Activated T-cell treated with anti-CD3 and anti-CD28 coated beads, Interleukin-2, amount 50 U/mL, for 24 hours (primary cell): ENCODE measurements at regions not wholly inside any gene's neighbourhood (a gene's known extent, or its start where the extent isn't known, plus 50 kb on each side); places are given as distances from the start of the nearest gene placed in this dataset.

ENCODE experiments used
- DNase-seq: peaks from one replicate; pipeline ENCODE4 v3.0.0-alpha.2; 2020
- H3K27ac Mint-ChIP-seq: 2 replicates; pipeline ENCODE4 v1.8.0; 2020; ENCODE audit warnings: mild to moderate bottlenecking, mixed read lengths
- H3K27me3 Mint-ChIP-seq: 2 replicates; pipeline ENCODE4 v1.8.0; 2020; ENCODE audit warnings: mixed read lengths
- H3K36me3 Mint-ChIP-seq: 2 replicates; pipeline ENCODE4 v1.8.0; 2020; ENCODE audit warnings: low read depth, mixed read lengths
- H3K4me1 Mint-ChIP-seq: 2 replicates; pipeline ENCODE4 v1.8.0; 2020; ENCODE audit warnings: low read depth, mixed read lengths
- H3K4me3 Mint-ChIP-seq: 2 replicates; pipeline ENCODE4 v1.8.0; 2020; ENCODE audit warnings: mild to moderate bottlenecking, moderate library complexity, mixed read lengths
- H3K9me3 Mint-ChIP-seq: 2 replicates; pipeline ENCODE4 v1.8.0; 2020; ENCODE audit warnings: mixed read lengths

- Mint-ChIP-seq H3K27ac (no peak overlapping the region), H3K36me3 (no peaks in the 10 kb centered on the region), H3K27me3 (no peaks in the 10 kb centered on the region), H3K4me3 (no peak overlapping the region), H3K4me1 (no peaks in the 10 kb centered on the region), H3K9me3 (no peaks in the 10 kb centered on the region)
- no peak for DNase-seq
These were observed 148.7 kb upstream of the POU1F1 start for GRCh38 chr3:87425056-87425455.

GRCh38 chr3:87423336-87423735 lies 147.0 kb upstream of the POU1F1 start:
- H3K4me3 Mint-ChIP-seq: no peak overlapping the region
- H3K36me3 Mint-ChIP-seq: no peaks in the 10 kb centered on the region
- no peaks in the 10 kb centered on the region for H3K9me3 Mint-ChIP-seq
- H3K27me3 Mint-ChIP-seq: no peaks in the 10 kb centered on the region
- no peak overlapping the region for H3K27ac Mint-ChIP-seq
- DNase-seq: no peak
- no peaks in the 10 kb centered on the region for H3K4me1 Mint-ChIP-seq

GRCh38 chr3:87422333-87422732 lies 145.9 kb upstream of the POU1F1 start:
- no peaks in the 10 kb centered on the region for H3K36me3 Mint-ChIP-seq
- no peak overlapping the region for H3K27ac Mint-ChIP-seq
- H3K4me3 Mint-ChIP-seq: no peak overlapping the region
- H3K4me1 Mint-ChIP-seq: no peaks in the 10 kb centered on the region
- no peaks in the 10 kb centered on the region for H3K27me3 Mint-ChIP-seq
- H3K9me3 Mint-ChIP-seq: no peaks in the 10 kb centered on the region
- no peak for DNase-seq

GRCh38 chr3:87420171-87420570 lies 143.8 kb upstream of the POU1F1 start:
- no peak overlapping the region for H3K27ac Mint-ChIP-seq

GRCh38 chr3:87414271-87414670 lies 137.9 kb upstream of the POU1F1 start:
- Mint-ChIP-seq H3K36me3 (no peaks in the 10 kb centered on the region), H3K4me1 (no peaks in the 10 kb centered on the region), H3K27me3 (no peaks in the 10 kb centered on the region), H3K27ac (no peak overlapping the region), H3K9me3 (no peaks in the 10 kb centered on the region), H3K4me3 (no peak overlapping the region)
- DNase-seq: no peak

More at GRCh38 chr3:87420171-87420570, 143.8 kb upstream of the POU1F1 start:
- no peaks in the 10 kb centered on the region for H3K9me3 Mint-ChIP-seq
- H3K4me3 Mint-ChIP-seq: no peak overlapping the region
- DNase-seq: no peak
- H3K27me3 Mint-ChIP-seq: no peaks in the 10 kb centered on the region
- no peaks in the 10 kb centered on the region for H3K4me1 Mint-ChIP-seq
- H3K36me3 Mint-ChIP-seq: no peaks in the 10 kb centered on the region

- no peaks in the 10 kb centered on the region for H3K4me1 Mint-ChIP-seq
- H3K27ac Mint-ChIP-seq: no peak overlapping the region
- no peaks in the 10 kb centered on the region for H3K27me3 Mint-ChIP-seq
- H3K4me3 Mint-ChIP-seq: no peak overlapping the region
- DNase-seq: no peak
- no peaks in the 10 kb centered on the region for H3K36me3 Mint-ChIP-seq
- H3K9me3 Mint-ChIP-seq: no peaks in the 10 kb centered on the region
These were observed 137.4 kb upstream of the POU1F1 start for GRCh38 chr3:87413814-87414213.

- no peak for DNase-seq
- H3K36me3 Mint-ChIP-seq: no peaks in the 10 kb centered on the region
- H3K27me3 Mint-ChIP-seq: no peaks in the 10 kb centered on the region
- no peaks in the 10 kb centered on the region for H3K9me3 Mint-ChIP-seq
- no peak overlapping the region for H3K27ac Mint-ChIP-seq
- H3K4me1 Mint-ChIP-seq: no peaks in the 10 kb centered on the region
- no peak overlapping the region for H3K4me3 Mint-ChIP-seq
These were observed 133.7 kb upstream of the POU1F1 start for GRCh38 chr3:87410110-87410509.

GRCh38 chr3:87398168-87398801 lies 121.9 kb upstream of the POU1F1 start:
- no peak for DNase-seq
- Mint-ChIP-seq H3K4me3 (no peak overlapping the region), H3K27ac (no peak overlapping the region), H3K36me3 (no peaks in the 10 kb centered on the region), H3K27me3 (peaks cover 4% of the 10 kb centered on the region), H3K9me3 (no peaks in the 10 kb centered on the region), H3K4me1 (no peaks in the 10 kb centered on the region)

GRCh38 chr3:87397211-87397610 lies 120.8 kb upstream of the POU1F1 start:
- H3K27me3 Mint-ChIP-seq: no peaks in the 10 kb centered on the region
- H3K27ac Mint-ChIP-seq: no peak overlapping the region
- no peak for DNase-seq
- no peak overlapping the region for H3K4me3 Mint-ChIP-seq
- no peaks in the 10 kb centered on the region for H3K9me3 Mint-ChIP-seq
- no peaks in the 10 kb centered on the region for H3K36me3 Mint-ChIP-seq
- H3K4me1 Mint-ChIP-seq: no peaks in the 10 kb centered on the region

GRCh38 chr3:87390821-87391220 lies 114.4 kb upstream of the POU1F1 start:
- H3K9me3 Mint-ChIP-seq: no peaks in the 10 kb centered on the region
- H3K4me3 Mint-ChIP-seq: no peak overlapping the region
- DNase-seq: no peak
- no peak overlapping the region for H3K27ac Mint-ChIP-seq
- no peaks in the 10 kb centered on the region for H3K36me3 Mint-ChIP-seq
- H3K4me1 Mint-ChIP-seq: no peaks in the 10 kb centered on the region
- no peaks in the 10 kb centered on the region for H3K27me3 Mint-ChIP-seq

- Mint-ChIP-seq H3K4me1 (no peaks in the 10 kb centered on the region), H3K4me3 (no peak overlapping the region), H3K27me3 (no peaks in the 10 kb centered on the region), H3K36me3 (no peaks in the 10 kb centered on the region), H3K9me3 (no peaks in the 10 kb centered on the region), H3K27ac (no peak overlapping the region)
- DNase-seq: no peak
These were observed 114.0 kb upstream of the POU1F1 start for GRCh38 chr3:87390353-87390752.

GRCh38 chr3:87375231-87375682 lies 98.9 kb upstream of the POU1F1 start:
- Mint-ChIP-seq H3K4me3 (no peak overlapping the region), H3K36me3 (no peaks in the 10 kb centered on the region), H3K4me1 (no peaks in the 10 kb centered on the region), H3K27ac (no peak overlapping the region), H3K27me3 (peaks cover 15% of the 10 kb centered on the region), H3K9me3 (no peaks in the 10 kb centered on the region)
- DNase-seq: no peak

- Mint-ChIP-seq H3K36me3 (no peaks in the 10 kb centered on the region), H3K27me3 (peaks cover 26% of the 10 kb centered on the region), H3K9me3 (no peaks in the 10 kb centered on the region), H3K4me3 (no peak overlapping the region), H3K4me1 (no peaks in the 10 kb centered on the region), H3K27ac (no peak overlapping the region)
- no peak for DNase-seq
These were observed 93.6 kb upstream of the POU1F1 start for GRCh38 chr3:87370007-87370406.

GRCh38 chr3:87367736-87368135 lies 91.4 kb upstream of the POU1F1 start:
- Mint-ChIP-seq H3K9me3 (no peaks in the 10 kb centered on the region), H3K27me3 (peaks cover 20% of the 10 kb centered on the region), H3K4me1 (no peaks in the 10 kb centered on the region), H3K4me3 (no peak overlapping the region), H3K27ac (no peak overlapping the region), H3K36me3 (no peaks in the 10 kb centered on the region)
- no peak for DNase-seq

GRCh38 chr3:87363721-87364120 lies 87.3 kb upstream of the POU1F1 start:
- DNase-seq: no peak
- H3K9me3 Mint-ChIP-seq: no peaks in the 10 kb centered on the region
- H3K27ac Mint-ChIP-seq: no peak overlapping the region
- H3K4me1 Mint-ChIP-seq: no peaks in the 10 kb centered on the region
- H3K27me3 Mint-ChIP-seq: peaks cover 20% of the 10 kb centered on the region
- H3K36me3 Mint-ChIP-seq: no peaks in the 10 kb centered on the region
- H3K4me3 Mint-ChIP-seq: no peak overlapping the region

GRCh38 chr3:87361956-87362355 lies 85.6 kb upstream of the POU1F1 start:
- Mint-ChIP-seq H3K27ac (no peak overlapping the region), H3K9me3 (no peaks in the 10 kb centered on the region), H3K4me3 (no peak overlapping the region), H3K36me3 (no peaks in the 10 kb centered on the region), H3K4me1 (no peaks in the 10 kb centered on the region), H3K27me3 (peaks cover 10% of the 10 kb centered on the region)
- DNase-seq: no peak
